GM19397 (cell line): ENCODE measurements at regions not wholly inside any gene's neighbourhood (a gene's known extent, or its start where the extent isn't known, plus 50 kb on each side); places are given as distances from the start of the nearest gene placed in this dataset.

Experiments used
- ATAC-seq: cut with Tn5 transposase; IDR thresholded peaks from one replicate; pipeline ENCODE4 v1.9.1; 2021; ENCODE audit warnings: mild to moderate bottlenecking, moderate library complexity; ENCODE audit not compliant: unreplicated experiment

DNA sequence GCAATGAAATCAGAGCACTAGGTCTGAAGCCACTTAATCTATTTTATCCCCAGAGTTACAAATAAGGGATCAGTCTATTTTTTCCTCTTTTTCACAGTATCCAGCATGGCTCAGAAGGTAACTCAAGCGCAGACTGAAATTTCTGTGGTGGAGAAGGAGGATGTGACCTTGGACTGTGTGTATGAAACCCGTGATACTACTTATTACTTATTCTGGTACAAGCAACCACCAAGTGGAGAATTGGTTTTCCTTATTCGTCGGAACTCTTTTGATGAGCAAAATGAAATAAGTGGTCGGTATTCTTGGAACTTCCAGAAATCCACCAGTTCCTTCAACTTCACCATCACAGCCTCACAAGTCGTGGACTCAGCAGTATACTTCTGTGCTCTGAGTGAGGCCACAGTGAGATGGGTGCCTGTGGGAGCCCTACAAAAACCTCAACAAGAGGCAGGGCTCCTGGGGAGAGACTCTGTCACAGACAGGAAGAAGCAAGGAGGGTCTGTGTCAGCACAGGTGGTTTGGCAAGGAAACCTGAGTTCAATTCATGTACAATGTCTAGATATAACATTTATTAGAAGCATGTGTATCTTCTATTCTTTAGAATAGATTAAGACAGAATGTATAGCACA, 334.3 kb upstream of the OR4E1 start:
- ATAC-seq = no peak

DNA sequence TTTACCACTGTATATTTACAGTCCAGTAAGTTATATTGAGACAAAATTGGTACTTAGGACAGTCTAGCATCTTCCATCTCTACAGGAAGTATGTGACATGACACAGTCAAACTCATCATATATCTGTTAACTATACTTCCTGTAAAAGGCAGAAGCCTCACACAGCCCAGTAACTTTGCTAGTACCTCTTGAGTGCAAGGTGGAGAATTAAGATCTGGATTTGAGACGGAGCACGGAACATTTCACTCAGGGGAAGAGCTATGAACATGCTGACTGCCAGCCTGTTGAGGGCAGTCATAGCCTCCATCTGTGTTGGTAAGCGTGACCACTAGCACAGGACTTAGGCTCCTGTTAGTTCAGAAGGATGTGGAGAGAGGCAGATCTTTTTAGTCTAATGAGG, 333.7 kb upstream of the OR4E1 start:
- no peak for ATAC-seq

DNA sequence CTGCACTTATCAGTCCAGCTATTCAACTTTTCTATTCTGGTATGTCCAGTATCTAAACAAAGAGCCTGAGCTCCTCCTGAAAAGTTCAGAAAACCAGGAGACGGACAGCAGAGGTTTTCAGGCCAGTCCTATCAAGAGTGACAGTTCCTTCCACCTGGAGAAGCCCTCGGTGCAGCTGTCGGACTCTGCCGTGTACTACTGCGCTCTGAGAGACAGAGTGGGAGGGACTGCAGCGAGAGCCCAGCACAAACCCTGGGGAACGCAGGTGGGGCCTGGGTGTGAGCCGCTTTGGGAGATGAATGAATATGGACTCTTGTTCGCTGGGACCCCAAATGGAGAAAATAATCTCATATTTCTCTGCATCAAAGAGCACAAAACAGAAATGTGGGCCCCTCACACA, 329.8 kb upstream of the OR4E1 start:
- ATAC-seq = no peak

DNA sequence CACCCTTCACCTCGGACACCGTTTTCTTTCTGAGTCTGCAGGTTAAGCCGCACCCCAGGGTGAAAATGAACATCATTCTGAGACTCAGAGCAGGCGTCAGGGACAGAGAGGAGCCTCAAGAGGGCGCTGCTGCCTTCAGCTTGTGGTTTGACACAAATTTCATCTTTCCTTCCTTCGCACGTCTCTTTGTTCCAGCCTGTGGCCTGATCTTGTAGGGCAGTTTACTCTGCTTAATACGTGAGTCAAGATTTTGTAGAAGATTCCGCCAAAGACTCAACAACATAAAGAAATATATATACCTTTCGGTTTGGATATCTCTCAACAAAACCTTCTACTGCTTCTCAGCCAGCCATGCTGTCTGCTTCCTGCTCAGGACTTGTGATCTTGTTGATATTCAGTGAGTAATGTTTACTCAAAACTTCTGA, 329.3 kb upstream of the OR4E1 start:
- no peak for ATAC-seq

DNA sequence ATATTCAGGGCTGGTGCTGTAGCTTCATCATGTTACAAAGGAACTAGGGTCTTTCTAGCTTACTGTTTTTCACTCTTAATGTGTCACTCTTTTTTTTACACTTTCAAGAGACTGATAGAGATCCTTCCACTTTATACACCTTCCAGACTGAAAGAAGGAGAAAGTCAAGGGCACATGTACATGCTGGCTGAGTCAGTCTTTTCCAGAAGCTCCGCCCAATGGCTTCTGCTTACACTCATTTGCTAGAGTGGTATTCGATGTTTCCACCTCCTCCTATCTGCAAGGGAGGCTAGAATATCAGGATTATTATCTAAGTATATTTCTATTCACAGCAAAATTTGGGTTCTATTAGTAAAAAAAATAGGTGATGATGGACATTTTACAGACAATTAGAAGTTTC, 325.8 kb upstream of the OR4E1 start:
- no peak for ATAC-seq

DNA sequence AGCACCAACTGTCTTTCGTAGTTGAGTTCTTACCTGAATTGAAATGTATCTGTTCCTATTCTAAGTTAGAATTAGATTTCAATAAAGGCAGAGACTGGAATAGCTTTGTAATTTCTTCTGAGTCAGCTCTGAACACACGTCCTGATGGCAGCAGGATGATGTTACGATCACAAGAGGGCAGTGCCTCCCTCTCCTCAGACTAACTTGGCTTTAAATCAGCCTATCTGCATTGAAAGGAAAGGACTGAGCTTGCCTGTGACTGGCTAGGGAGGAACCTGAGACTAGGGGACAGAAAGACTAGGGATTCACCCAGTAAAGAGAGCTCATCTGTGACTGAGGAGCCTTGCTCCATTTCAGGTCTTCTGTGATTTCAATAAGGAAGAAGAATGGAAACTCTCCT, 323.7 kb upstream of the OR4E1 start:
- no peak for ATAC-seq

DNA sequence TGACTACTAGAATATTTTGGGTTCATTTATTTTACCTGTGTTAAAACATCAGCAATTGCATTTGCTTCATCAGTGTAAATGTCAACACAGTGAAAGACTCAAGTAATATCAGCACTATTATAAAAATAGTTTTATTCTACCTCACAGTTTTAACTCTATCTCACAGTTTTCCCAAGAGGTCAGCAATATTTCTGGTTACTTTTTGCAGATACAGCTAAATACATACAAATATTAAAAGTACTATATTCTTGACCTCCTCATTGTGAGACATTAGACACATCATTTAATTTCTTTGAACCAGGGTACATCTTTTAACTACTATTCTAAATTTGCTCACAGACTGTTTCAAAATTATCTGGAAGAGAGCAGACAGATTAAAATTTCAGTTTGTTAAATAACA, 321.7 kb upstream of the OR4E1 start:
- no peak for ATAC-seq

DNA sequence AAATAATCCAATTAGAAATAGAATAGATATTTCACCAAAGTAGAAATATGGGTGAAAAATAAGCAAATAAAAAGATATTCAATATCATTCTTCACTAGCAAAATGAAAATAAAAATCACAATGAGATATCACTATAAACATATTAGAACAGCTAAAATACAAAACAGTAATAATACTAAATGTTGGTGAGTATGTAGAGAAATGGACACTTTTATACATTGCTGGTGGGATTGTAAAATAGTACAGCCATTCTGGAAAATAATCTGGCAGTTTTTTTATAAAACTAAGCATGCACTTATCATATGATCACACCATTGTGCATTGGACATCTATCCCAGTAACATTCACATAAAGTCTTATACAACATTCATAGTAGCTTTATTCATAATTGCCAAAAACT, 320.2 kb upstream of the OR4E1 start:
- no peak for ATAC-seq

DNA sequence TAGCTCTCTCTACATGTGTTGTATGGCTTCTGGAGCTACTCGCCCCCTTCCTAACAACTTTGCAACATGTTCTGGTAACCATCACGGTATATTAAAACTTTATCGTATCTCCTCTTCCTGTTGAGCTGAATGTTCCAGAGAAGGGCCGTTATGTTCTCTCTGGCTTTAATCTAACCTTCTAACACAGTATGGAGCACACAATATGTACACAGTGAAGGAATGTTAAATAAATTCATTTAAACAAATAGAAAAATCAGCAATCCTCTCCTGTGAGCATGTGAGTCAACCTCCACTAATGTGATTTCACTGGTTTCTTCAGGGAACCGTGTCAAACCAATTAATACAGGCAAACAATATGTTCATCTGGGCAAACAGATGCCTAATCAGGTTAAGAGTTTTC, 319.5 kb upstream of the OR4E1 start:
- ATAC-seq = no peak

DNA sequence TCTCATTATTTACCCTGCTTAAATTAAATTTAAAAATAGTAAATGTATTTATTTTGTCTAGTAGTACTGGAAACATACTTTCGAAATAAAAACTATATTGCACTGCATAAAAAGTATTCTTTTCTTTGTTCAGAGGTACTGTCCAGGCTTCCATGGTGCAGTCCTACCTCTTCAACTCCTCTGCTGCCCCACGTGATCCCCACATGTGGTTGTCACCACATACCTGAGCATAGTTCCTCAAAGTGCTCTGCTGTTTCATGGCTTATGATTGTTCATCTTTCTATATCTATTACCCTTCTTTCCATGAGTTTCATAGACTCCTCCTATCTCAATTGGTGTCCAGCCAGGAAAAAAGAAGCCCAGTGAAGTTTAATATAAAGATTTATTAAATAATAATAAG, 317.5 kb upstream of the OR4E1 start:
- no peak for ATAC-seq

DNA sequence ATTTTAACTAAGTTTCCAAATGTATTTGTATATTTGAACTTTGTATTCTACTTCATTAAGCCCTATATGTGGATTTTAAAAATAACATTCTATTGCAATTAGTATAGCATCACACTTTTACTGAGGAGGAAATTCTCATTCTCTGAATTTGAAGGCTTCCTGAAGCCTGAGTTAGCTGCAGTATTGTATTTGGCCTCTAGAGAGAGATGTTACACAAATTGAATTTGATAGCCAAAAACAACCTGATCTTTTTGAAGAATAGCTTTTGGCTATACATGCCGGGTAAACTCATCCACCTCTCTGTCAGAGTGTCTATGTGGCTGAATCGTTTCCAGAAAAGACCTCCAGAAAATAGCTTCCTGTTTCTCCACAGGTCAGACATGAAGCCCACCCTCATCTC, 316.5 kb upstream of the OR4E1 start:
- no peak for ATAC-seq

DNA sequence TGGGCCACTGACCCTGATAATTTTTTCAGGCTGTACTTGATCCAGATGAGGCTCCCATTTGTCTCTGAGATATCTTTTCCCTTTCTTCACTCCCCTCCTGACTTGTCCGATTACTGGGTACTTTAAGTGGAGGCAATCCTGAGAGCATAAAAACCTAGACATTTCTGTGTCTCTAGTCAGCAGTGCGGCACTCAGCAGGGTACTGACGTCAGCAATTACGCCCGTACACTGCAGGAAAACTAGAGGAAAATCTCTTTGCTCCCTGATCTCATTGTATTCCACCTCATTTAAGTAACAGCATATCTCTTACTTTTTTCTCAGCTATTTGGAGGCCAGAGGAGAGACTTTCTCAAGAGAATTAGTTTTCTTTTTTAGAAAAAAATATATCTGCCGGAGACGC, 315.5 kb upstream of the OR4E1 start:
- no peak for ATAC-seq

DNA sequence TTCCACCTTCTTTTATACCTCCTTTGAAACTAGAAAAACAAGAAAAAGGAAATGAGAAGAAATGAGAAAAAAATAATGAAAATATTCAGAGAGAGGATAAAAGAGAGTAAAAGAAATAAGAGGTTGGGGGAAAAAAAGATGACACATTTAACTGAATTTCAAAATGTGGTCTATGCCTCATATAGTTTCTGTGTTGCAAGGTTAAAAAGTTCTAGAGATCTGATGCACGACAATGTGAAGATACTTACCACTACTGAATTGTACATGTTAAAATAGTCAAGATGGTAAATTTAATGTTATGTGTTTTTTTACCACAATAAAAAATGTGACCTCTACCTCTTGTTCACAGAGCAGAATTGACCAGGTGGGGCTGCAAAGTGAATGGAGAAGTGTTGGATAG, 314.8 kb upstream of the OR4E1 start:
- ATAC-seq = no peak

DNA sequence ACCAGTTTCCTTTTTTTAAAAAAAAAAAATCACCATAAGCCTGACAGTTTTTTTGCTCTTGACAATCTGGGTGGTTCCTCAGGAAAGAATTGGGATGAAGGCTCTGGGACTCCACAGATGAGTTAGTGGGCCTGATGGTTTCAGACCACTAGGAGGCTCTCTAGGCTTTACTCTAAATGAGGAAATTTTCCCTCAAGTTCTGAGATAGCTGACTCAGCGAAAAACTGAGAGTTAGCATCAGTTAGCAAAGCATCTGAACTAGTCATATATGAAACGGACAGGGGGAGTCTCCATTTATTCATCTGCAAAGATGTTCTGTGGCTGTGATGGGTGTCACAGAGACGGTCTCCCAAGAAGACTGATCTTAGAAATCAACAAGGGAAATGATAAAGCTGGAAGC, 314.3 kb upstream of the OR4E1 start:
- no peak for ATAC-seq

DNA sequence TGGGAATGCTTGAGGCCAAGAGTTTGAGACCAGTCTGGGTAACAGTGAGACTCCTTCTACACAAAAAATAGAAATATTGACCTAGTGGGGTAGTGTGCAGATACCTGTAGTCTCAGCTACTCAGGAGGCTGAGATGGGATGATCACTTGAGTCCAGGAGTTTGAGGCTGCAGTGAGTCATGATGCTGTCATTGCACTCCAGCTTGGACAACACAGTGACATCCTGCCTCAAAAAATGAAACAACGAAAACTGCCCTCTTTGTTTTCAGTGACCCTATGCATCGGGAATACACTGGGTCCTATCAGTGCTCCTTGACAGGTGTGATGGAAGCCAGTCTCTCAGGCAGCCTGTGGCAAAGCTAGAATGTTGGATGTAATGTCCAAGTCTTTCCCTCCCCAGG, 311.5 kb upstream of the OR4E1 start:
- no peak for ATAC-seq

DNA sequence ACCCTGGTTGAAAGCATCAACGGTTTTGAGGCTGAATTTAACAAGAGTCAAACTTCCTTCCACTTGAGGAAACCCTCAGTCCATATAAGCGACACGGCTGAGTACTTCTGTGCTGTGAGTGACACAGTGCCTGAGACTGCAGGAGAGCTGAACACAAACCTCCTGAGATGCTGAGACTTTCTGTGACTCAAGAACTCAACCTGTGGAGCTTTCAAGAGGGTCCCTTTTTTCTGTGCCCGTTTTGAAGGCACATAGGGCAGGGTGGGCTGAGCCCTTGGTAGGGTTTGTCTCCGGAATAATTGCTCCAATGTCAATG, 305.3 kb upstream of the OR4E1 start:
- ATAC-seq = no peak

DNA sequence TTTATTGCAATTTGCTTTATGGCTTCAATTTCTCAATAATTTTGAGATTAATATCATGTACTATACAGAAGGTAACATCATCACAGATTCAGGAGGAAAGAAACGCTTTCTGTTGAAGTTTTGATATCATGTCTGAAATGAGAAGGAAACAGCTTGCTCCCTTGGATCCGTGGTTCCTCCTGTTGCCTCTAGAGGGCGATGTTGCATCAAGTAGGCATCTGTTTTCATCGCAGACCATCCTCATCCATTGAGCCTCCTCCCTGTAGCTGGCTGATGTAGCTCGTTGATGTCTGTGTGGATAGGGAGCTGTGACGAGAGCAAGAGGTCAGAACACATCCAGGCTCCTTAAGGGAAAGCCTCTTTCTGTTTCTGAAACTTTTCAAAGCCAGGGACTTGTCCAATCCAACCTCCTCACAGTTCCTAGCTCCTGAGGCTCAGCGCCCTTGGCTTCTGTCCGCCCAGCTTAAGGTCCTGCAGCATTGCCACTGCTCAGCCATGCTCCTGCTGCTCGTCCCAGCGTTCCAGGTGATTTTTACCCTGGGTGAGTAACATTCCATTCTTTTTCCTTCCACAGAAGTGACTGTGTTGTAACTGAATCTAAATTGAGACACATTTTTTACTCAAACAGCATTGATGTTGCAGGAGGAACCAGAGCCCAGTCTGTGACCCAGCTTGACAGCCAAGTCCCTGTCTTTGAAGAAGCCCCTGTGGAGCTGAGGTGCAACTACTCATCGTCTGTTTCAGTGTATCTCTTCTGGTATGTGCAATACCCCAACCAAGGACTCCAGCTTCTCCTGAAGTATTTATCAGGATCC, 304.8 kb upstream of the OR4E1 start:
- ATAC-seq = no peak

DNA sequence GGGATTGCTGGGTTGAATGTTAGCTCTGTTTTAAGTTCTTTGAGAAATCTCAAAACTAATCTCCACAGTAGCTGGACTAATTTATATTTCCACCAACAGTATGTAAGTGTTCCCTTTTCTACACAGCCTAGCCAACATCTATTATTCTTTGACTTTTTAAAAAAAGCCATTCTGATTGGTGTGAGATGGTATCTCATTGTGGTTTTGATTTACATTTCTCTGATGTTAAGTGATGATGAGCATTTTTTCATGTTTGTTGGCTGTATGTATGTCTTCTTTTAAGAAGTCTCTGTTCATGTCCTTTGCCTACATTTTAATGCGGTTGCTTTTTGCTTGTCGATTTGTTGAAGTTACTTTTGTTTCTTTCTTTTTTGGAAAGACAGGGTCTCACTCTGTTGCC, 301.1 kb upstream of the OR4E1 start:
- no peak for ATAC-seq

DNA sequence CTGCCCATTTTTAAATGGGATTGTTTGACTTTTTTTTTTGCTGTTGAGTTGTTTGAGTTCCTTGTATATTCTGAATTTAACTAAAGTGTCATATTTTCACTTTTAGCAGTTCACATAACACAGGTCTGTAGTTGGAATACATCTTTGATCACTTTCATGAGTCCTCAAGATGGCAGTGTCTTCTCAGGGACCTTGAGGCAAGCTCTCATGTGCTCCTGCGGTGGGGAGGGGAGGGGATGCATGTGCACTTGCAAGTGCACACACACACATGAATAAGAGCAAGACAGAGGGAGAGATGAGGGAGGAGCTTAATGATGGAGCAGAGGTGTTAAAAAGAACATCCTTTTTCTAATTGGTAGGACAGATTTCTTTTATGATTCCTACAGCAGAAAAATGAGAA, 291.4 kb upstream of the OR4E1 start:
- ATAC-seq = no peak

DNA sequence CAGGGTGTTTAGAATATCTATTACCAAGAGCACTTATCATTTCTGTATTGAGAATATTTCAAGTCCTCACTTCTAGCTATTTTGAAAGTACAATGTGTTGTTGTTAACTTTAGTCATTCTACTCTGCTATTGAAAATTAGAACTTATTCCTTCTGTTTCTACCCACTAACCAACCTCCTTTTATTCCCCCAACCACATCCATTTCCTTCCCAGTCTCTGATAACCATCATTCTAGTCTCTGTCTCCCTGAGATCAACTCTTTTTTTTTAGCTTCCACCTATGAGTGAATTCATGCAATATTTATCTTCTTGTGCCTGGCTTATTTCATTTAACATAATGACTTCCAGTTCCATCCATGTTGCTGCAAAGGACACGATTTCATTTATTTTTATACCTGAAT, 290.6 kb upstream of the OR4E1 start:
- ATAC-seq = no peak

DNA sequence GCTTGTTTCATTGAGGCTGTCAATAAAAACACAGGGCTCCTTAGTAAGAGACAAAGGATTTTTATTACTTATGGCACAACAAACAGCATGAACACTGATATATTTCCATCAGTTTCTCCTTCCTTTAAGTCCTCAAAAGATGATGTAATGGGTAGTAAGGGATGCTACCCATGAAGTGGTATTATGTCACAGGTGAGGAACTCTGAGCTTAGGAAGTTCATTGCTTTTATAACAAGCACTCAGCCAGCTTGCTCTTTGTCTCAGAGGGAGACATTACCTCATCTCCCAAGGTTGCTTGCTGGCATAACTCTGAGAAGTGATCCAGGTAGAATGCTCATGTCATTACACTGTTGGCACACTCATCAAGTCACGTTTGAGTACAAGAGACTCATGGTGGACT, 287.0 kb upstream of the OR4E1 start:
- no peak for ATAC-seq

DNA sequence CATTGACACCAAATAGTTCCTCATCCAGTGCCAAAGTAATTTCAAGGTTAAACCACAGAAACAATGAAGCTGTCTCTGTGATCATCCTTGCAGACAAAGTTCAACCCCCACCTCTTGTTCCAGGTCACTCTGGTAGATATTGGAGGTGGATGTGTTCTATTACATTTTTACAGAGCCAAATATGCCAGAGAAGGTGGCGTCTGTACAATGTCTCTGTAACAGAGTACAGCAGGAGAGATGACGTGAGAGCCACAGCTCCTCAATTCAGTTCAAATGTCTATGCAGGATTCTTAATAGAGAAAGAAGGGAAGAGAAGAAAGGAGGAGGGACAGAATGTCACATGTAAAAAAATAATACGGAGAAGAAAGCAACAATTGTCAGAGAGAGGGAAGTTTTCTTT, 268.3 kb upstream of the OR4E1 start:
- ATAC-seq = no peak
